B cell (primary cell): ENCODE measurements at regions not wholly inside any gene's neighbourhood (a gene's known extent, or its start where the extent isn't known, plus 50 kb on each side); places are given as distances from the start of the nearest gene placed in this dataset.

Source experiments
- CTCF ChIP-seq: fragments of 200-600 bp; IDR thresholded peaks from one replicate; pipeline ENCODE4 v1.8.0; 2022; ENCODE audit warnings: antibody characterized with exemption, mild to moderate bottlenecking
- EZH2 ChIP-seq: IDR thresholded peaks from 2 replicates; pipeline ENCODE4 v1.6.1; 2012; ENCODE audit warnings: borderline replicate concordance, low read depth, mild to moderate bottlenecking, moderate library complexity, low read length; ENCODE audit not compliant: insufficient read depth, poor library complexity, severe bottlenecking

GRCh38 chr16:79337906-79338305, 262.6 kb downstream of the MAF start:
- TF ChIP-seq CTCF (no peak), EZH2 (no peak)
